GM12878 (cell line): ENCODE measurements at regions not wholly inside any gene's neighbourhood (a gene's known extent, or its start where the extent isn't known, plus 50 kb on each side); places are given as distances from the start of the nearest gene placed in this dataset.

Experiments
- CHD1 ChIP-seq: IDR thresholded peaks from 2 replicates; pipeline ENCODE4 v1.6.1; 2012; ENCODE audit warnings: low read depth, low read length, improper control_type of control experiment
- CTCF ChIP-seq, 3 experiments: IDR thresholded peaks in 2 of 3; conservative IDR thresholded peaks in 1 of 3; 2 replicates each; pipeline ENCODE4 v1.5.1; 2011; ENCODE audit warnings: low read depth in 3 of 3, low read length in 3 of 3, mild to moderate bottlenecking in 3 of 3, control low read depth in 2 of 3, moderate library complexity in 2 of 3, inconsistent platforms in 1 of 3, mixed read lengths in 1 of 3; ENCODE audit not compliant: control insufficient read depth in 2 of 3, insufficient read depth in 1 of 3; ENCODE audit errors: extremely low read depth in 1 of 3
- NFXL1 ChIP-seq: fragments of 450-650 bp; IDR thresholded peaks from 2 replicates; pipeline ENCODE4 v1.6.1; 2017; ENCODE audit warnings: antibody characterized with exemption, mild to moderate bottlenecking, borderline replicate concordance
- NFYA ChIP-seq: IDR thresholded peaks from 2 replicates; pipeline ENCODE4 v1.6.1; 2011; ENCODE audit warnings: low read depth, mild to moderate bottlenecking, low read length, improper control_type of control experiment, borderline replicate concordance
- POLR2A ChIP-seq: IDR thresholded peaks from 2 replicates; pipeline ENCODE4 v1.6.1; 2011; ENCODE audit warnings: low read depth, mild to moderate bottlenecking, low read length
- RFX5 ChIP-seq: IDR thresholded peaks from 2 replicates; pipeline ENCODE4 v1.6.1; 2011; ENCODE audit warnings: low read depth, low read length, improper control_type of control experiment

GRCh38 chr5:123705741-123706140 lies 193.8 kb downstream of the CSNK1G3 start:
- TF ChIP-seq CTCF (IDR thresholded peaks at IDR 0.05 in 2 of 3, conservative IDR thresholded peaks at IDR 0.05 in 1 of 3; ENCODE audit: control insufficient read depth in 2 of 3, extremely low read depth in 1 of 3, insufficient read depth in 1 of 3, low read depth in 3 of 3, low read length in 3 of 3) (no peak), POLR2A (no peak), RFX5 (no peak), CHD1 (no peak), NFYA (no peak), NFXL1 (no peak)
